Mesothelial cell of epicardium (in vitro differentiated cells): ENCODE measurements at regions not wholly inside any gene's neighbourhood (a gene's known extent, or its start where the extent isn't known, plus 50 kb on each side); places are given as distances from the start of the nearest gene placed in this dataset.

Source experiments
- DNase-seq, 2 experiments: peaks; one replicate each; pipeline ENCODE4 v3.0.0; 2021; ENCODE audit warnings: low spot score in 2 of 2; ENCODE audit not compliant: unreplicated experiment in 2 of 2
- H3K27ac Mint-ChIP-seq: 2 replicates; pipeline ENCODE4 v1.8.0; 2021; ENCODE audit warnings: mixed read lengths
- H3K27me3 Mint-ChIP-seq: 2 replicates; pipeline ENCODE4 v1.8.0; 2021; ENCODE audit warnings: low read depth, mixed read lengths
- H3K36me3 Mint-ChIP-seq: 2 replicates; pipeline ENCODE4 v1.8.0; 2021; ENCODE audit warnings: mixed read lengths
- H3K4me1 Mint-ChIP-seq: 2 replicates; pipeline ENCODE4 v1.8.0; 2021; ENCODE audit warnings: mixed read lengths
- H3K4me3 Mint-ChIP-seq: 2 replicates; pipeline ENCODE4 v1.8.0; 2021; ENCODE audit warnings: mild to moderate bottlenecking, moderate library complexity, mixed read lengths
- H3K9me3 Mint-ChIP-seq: 2 replicates; pipeline ENCODE4 v1.8.0; 2021; ENCODE audit warnings: mixed read lengths
- TF ChIP-seq, protein P1 (sequence below): fragments of 200-600 bp; sonication (generic); IDR thresholded peaks from one replicate; pipeline ENCODE4 v1.5.0; 2021; ENCODE audit warnings: antibody characterized with exemption; ENCODE audit not compliant: unreplicated experiment

GRCh38 chr10:47098238-47098637 is 187.0 kb downstream of the PTPN20 start:
- H3K27ac Mint-ChIP-seq: no peak overlapping the region
- H3K4me1 Mint-ChIP-seq: no peaks in the 10 kb centered on the region
- H3K9me3 Mint-ChIP-seq: peaks cover 5% of the 10 kb centered on the region
- H3K27me3 Mint-ChIP-seq: peaks cover 33% of the 10 kb centered on the region
- H3K36me3 Mint-ChIP-seq: no peaks in the 10 kb centered on the region
- no peak overlapping the region for H3K4me3 Mint-ChIP-seq
- TF ChIP-seq, protein P1, sequence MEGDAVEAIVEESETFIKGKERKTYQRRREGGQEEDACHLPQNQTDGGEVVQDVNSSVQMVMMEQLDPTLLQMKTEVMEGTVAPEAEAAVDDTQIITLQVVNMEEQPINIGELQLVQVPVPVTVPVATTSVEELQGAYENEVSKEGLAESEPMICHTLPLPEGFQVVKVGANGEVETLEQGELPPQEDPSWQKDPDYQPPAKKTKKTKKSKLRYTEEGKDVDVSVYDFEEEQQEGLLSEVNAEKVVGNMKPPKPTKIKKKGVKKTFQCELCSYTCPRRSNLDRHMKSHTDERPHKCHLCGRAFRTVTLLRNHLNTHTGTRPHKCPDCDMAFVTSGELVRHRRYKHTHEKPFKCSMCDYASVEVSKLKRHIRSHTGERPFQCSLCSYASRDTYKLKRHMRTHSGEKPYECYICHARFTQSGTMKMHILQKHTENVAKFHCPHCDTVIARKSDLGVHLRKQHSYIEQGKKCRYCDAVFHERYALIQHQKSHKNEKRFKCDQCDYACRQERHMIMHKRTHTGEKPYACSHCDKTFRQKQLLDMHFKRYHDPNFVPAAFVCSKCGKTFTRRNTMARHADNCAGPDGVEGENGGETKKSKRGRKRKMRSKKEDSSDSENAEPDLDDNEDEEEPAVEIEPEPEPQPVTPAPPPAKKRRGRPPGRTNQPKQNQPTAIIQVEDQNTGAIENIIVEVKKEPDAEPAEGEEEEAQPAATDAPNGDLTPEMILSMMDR: no peak
- DNase-seq: no peak

DNA sequence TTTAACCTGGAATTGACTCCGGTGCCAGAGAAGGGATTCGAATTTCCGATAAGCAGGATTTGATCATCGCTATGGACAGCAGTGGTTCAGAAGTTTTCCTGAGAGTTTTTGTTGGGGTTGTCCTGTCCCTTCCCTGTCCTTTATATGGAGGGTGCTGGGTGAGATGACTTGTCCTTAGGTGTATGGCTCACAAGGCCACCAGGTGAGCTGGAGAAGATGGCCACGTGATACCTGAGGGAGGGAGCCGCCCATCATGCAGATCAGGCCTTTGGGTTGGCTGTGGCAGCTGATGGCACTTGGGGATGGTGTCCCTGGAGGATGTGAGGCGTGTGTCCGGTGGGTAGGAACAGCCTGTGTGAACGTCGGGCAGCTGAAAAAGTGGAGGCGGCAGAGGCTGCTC is 187.7 kb downstream of the PTPN20 start:
- peaks cover 32% of the 10 kb centered on the region for H3K27me3 Mint-ChIP-seq
- no peaks in the 10 kb centered on the region for H3K4me1 Mint-ChIP-seq
- H3K9me3 Mint-ChIP-seq: peaks cover 5% of the 10 kb centered on the region
- H3K36me3 Mint-ChIP-seq: no peaks in the 10 kb centered on the region
- H3K27ac Mint-ChIP-seq: no peak overlapping the region
- DNase-seq: no peak
- TF ChIP-seq, protein P1: no peak
- H3K4me3 Mint-ChIP-seq: no peak overlapping the region

DNA sequence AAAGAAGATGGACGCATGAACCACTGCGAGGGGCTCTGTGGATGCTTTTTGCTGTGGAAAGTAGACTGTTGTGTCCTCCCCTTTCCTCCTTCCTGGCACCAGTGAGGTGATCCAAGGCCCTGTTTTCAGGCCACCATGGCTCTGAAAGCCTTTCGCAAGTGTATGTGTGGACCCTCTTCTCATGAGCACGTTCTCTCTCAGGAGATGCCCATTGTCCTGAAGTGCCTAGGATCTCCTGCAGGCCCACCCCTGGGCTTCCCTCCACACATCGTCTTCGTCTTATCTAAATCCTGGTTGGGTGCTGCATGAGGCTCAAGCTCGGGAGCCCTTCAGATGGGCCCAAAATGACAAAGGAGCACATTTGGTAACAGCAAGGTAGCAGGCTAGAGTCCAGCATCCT is 188.2 kb downstream of the PTPN20 start:
- Mint-ChIP-seq H3K4me3 (no peak overlapping the region), H3K4me1 (peaks cover 4% of the 10 kb centered on the region), H3K36me3 (no peaks in the 10 kb centered on the region), H3K27ac (no peak overlapping the region), H3K9me3 (peaks cover 5% of the 10 kb centered on the region), H3K27me3 (peaks cover 32% of the 10 kb centered on the region)
- TF ChIP-seq, protein P1: no peak
- no peak for DNase-seq

GRCh38 chr10:47101196-47101595 is 190.0 kb downstream of the PTPN20 start:
- H3K4me1 Mint-ChIP-seq: peaks cover 13% of the 10 kb centered on the region
- no peak for DNase-seq
- H3K27me3 Mint-ChIP-seq: peaks cover 31% of the 10 kb centered on the region
- no peak overlapping the region for H3K27ac Mint-ChIP-seq
- no peaks in the 10 kb centered on the region for H3K36me3 Mint-ChIP-seq
- H3K9me3 Mint-ChIP-seq: no peaks in the 10 kb centered on the region
- TF ChIP-seq, protein P1: no peak
- H3K4me3 Mint-ChIP-seq: no peak overlapping the region

DNA sequence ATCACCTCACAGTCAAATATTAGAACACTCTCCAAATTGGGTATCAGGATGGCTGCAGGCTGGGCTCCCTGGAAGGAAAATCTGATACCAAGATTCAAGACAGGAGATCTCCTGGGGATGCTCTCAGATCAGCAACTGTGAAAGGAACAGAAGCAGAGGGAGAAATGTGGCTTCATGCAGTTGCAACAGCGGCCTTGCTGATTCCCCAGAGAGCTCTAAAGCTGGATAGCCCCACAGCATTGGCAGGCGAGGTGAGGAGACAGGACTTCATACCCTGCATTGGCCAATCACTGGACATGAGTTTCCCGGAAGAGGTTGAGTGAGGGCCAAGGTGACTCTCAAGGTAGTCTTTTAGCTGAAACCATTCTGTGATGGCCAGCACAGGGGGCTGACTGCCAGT is 190.6 kb downstream of the PTPN20 start:
- Mint-ChIP-seq H3K36me3 (no peaks in the 10 kb centered on the region), H3K27ac (no peak overlapping the region), H3K27me3 (peaks cover 27% of the 10 kb centered on the region), H3K9me3 (no peaks in the 10 kb centered on the region), H3K4me3 (no peak overlapping the region), H3K4me1 (peaks cover 15% of the 10 kb centered on the region)
- TF ChIP-seq, protein P1: no peak
- DNase-seq: no peak

DNA sequence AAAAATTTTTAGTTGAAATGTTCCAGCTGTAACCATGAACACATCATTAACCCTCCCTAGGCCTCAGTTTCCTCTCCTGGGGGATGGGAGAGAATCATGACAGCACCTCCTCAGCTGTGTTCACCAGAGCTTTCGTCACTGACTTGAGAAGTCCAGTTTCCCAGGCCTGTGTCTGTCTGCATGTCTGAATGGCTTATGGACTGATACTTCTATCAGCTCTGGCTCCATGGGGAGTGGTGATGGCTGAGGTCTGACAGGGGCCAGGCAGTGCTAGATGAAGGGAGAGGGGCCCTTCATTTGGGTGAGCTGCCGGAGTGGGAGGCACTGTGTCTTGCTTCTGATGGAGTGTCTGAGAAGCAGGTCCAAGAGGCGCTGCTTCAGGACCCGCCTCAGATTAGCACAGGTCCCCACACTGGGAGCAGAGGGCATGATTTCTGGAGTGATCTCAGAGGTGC is 192.9 kb downstream of the PTPN20 start:
- H3K36me3 Mint-ChIP-seq: no peaks in the 10 kb centered on the region
- TF ChIP-seq, protein P1: no peak
- H3K4me1 Mint-ChIP-seq: peaks cover 15% of the 10 kb centered on the region
- DNase-seq: no peak
- H3K9me3 Mint-ChIP-seq: no peaks in the 10 kb centered on the region
- peak overlapping the region; percentile 8 for H3K27ac Mint-ChIP-seq
- peaks cover 17% of the 10 kb centered on the region for H3K27me3 Mint-ChIP-seq
- H3K4me3 Mint-ChIP-seq: no peak overlapping the region
